ENCODE measurements at regions not wholly inside any gene's neighbourhood (a gene's known extent, or its start where the extent isn't known, plus 50 kb on each side); places are given as distances from the start of the nearest gene placed in this dataset.
"Not testable (repeated sequence)": the region's sequence is repeated elsewhere in the genome, so short reads cannot be mapped to it uniquely, and the experiment has no call there.

DNA sequence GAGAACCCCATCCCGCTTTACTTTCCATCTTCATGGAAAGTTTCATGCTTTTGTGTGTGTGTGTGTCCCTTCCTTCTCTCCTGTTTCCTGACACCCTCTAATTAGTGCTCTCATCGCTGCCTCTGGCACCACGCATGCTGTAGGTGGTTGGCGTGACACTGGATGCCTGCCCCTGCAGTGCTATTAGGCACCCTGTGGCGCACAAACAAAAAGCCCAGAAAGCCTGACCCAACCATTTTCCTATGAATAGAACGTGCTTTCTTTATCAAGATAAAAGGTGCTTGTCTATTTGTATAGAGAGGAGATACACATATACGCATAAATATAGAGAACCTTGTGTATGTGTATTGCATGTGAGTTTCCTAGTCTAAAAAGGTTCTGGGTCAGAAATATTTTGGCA, 120.8 kb upstream of the CDCA7L start:
- DNase-seq = no peak

DNA sequence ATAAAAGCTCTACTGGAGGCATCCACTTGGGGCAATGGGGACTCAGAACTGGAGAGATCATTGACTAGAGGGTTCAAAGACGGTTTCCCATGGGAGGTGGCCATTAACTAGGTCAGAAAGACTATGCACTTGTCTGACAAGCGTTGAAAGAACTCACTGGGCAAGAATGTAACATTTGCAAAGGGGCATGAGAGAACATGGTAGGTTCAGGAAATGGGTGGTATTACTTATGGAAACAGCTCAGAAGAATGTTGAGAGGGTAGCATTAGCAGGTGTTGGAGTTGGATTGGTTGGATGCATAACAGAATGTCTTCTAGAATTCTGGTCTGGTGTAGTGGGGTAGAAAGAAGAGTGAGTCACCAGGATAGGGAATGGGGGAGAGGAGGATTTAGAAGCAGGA, 119.1 kb upstream of the CDCA7L start:
- no peak for DNase-seq

- DNase-seq = no peak
Measured at GRCh38 chr7:22061775-22062174, 116.1 kb upstream of the CDCA7L start.

DNA sequence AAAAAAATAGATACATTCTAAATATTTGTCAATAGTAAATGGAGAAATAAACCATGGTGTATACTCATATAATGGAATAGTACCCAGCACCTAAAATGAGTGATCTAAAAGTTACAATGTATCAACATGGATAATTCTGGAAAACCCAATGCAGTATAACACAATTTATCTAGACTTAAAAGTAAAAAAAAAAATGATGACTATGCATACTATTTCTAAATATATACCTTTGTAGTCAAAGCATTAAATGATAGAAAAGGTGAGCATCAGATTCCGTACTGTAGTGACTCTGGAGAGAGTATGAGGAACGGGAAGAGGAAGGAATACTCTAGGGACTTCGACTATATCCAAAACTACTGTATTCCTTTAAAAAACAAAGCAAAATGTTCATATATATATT, 115.2 kb upstream of the CDCA7L start:
- no peak for DNase-seq

- no peak for DNase-seq
Measured at GRCh38 chr7:22060197-22060596, 114.5 kb upstream of the CDCA7L start.

DNA sequence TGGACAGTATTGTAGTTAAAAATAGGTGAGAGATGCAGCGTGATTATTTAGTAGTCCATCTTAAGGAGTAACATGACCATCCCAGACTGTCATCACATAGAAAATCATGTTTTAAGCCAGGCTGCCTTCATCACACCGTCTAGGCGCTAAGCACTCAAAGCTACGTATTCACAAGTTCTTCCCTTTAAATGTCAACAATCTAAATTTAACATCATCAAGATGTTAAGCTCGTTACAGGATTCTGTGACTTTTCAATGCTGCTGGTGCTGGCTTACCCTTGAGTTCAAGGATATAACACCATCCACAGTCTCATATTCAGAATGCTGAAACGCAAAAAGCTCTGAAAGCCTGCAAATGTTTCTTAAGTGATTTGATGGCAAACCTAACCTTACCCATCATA, 109.5 kb upstream of the CDCA7L start:
- no peak for DNase-seq

DNA sequence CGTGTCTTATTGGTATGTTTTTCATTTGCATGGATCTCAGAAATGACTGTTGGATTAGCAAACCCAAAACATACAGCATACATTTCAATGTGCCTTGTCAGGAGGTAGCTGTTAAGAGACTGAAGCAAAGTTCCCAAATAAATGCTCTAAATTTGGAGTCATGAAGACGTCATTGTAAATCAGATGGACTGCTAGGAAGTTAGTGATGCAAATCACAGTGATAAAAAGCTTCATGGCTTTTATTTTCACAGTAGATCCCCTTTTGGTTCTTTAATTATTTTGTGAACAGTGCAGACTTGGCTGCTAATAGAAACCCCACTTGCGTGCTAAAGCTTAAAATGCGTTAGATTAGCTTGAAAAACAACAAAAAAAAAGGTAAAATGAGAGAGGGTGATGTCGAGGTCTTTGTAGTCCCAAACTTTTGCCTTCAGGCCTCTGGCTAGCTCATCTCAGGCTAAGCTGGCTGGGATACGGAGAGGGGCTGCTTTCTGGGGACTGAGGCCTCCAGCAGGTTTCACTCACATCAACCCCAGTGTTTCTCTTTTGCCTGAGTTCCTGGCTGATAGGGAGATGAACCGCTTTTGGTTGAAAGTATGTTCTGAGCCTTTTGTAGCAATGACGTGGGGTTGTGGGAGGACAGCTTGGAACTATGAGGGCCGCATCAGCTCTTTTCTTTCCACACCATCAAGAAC, 107.1 kb upstream of the CDCA7L start:
- no peak for DNase-seq

- no peak for DNase-seq
Measured at GRCh38 chr7:22051886-22052673, 106.4 kb upstream of the CDCA7L start.

DNA sequence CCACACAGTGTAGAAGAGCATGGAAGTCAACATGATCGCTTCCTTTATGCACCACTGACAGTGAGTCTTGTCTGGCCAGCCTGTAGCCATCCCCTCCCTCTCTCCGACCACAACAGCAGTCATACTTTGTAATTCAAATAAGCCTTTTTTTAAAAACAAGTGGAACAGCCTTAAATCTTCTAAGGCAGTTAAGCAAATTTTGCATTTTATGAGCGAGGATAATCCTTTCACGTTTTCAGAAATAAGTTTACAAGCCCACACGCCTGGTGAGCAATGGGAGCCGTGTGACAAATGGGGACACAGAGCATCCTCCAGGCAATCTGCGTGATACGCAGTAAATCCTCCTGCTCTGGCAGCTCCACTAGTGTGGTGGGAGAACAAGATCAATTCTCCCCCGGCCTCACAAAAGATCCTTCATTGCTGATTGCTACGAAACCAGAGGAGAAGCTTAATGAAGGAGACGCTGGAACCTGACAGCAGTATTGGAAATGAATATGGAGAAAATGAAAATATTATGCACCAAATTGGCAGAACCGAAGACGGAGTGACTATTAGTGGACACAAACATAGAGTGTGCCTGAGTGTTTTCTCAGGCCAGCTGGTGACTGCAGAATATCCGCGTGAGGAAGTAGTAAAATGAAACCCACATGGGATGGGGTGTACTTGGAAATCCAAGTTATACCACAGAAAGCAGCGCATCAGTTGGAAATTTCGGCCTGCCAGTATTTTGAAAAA, 104.2 kb upstream of the CDCA7L start:
- no peak for DNase-seq

DNA sequence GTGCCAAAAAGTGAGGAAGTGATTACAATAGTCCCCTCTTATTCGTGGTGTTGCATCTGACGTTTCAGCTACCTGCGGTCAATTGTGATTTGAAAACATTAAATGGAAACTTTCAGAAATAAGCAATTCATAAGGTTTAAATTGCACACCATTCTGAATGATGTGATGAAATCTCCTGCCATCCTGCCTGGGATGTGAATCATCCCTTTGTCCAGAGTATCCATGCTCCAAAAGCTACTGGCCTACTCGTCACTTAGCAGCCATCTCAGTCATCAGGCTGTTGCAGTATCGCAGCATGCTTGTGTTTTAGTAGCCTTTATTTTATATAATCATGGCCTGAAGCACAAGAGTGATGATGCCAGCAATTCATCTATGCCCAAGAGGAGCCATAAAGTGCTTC, 97.7 kb upstream of the CDCA7L start:
- DNase-seq = no peak

- DNase-seq = no peak
Measured at GRCh38 chr7:22040923-22041595, 95.4 kb upstream of the CDCA7L start.

GRCh38 chr7:22039670-22040069, 94.0 kb upstream of the CDCA7L start:
- no peak for DNase-seq

- not testable (repeated sequence) for DNase-seq
Measured at GRCh38 chr7:22032356-22032755, 86.7 kb upstream of the CDCA7L start.

DNA sequence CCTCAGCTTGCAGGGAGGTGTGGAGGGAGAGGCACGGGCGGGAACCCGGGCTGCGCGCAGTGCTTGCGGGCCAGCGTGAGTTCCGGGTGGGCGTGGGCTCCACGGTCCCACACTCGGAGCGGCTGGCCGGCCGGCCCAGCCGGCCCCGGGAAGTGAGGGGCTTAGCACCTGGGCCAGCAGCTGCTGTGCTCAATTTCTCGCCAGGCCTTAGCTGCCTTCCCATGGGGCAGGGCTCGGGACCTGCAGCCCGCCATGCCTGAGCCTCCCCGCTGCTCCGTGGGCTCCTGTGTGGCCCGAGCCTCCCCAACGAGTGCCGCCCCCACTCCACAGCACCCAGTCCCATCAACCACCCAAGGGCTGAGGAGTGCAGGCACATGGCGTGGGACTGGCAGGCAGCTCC, 83.0 kb upstream of the CDCA7L start:
- DNase-seq = not testable (repeated sequence)

- DNase-seq = no peak
Measured at GRCh38 chr7:22027475-22027874, 81.8 kb upstream of the CDCA7L start.

DNA sequence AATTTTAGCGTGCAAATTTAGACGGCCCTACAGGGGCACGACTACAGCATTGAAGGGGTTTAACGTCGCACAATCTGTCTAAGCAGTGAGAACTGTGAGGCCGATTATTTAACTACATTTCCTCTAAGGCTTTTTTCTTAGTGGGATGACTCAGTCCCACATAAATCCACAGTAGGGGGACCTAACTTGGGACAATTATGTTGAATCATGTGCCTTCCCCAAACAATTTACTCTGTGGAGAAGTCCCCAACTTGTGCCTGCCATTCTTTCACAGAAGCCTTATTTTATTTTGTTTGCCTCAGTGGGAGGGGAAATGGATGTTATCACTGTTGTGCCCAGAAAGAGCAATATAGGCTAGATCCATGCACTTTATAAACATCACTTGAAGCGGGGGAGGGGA, 80.3 kb upstream of the CDCA7L start:
- no peak for DNase-seq

GRCh38 chr7:22025075-22025474, 79.4 kb upstream of the CDCA7L start:
- DNase-seq = no peak

- DNase-seq = no peak
Measured at GRCh38 chr7:22019931-22020330, 74.2 kb upstream of the CDCA7L start.

- no peak for DNase-seq
Measured at GRCh38 chr7:22016507-22016906, 70.8 kb upstream of the CDCA7L start.

GRCh38 chr7:22013711-22014110, 68.0 kb upstream of the CDCA7L start:
- DNase-seq = no peak

- no peak for DNase-seq
Measured at GRCh38 chr7:22008683-22009082, 63.0 kb upstream of the CDCA7L start.

GRCh38 chr7:22008087-22008486, 62.4 kb upstream of the CDCA7L start:
- no peak for DNase-seq

DNA sequence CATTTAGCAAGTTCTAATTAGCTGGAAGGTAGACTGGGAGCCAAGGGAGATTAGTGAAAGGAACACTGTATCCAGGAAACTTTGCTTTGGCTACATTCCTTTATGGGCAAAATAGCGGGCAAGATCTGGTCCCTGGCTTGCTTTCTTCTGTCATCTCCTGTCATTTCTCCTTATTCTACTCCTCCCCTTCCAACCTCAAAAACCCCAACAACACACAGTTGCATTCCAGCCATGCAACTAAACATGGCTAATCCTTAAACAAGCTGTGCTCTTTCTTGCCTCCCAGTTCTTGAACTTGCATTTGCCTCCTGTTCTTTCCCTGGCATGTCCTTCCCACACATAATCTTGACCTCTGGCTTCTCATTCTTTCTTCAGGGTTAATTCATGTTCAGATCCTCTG, 59.5 kb upstream of the CDCA7L start:
- no peak for DNase-seq
